Anterior cingulate cortex (tissue), 58 donors: ENCODE measurements at regions not wholly inside any gene's neighbourhood (a gene's known extent, or its start where the extent isn't known, plus 50 kb on each side); places are given as distances from the start of the nearest gene placed in this dataset.
A peak's percentile ranks its signal among the peaks of the same experiment; 100 is the strongest.

Experiments
- DNase-seq, 58 donors: peaks; one replicate each; lab custom pipeline; 2025; lab: John Stamatoyannopoulos, UW

- DNase-seq: no peak
Measured at GRCh38 chrX:122445466-122445865, 738.6 kb upstream of the GRIA3 start.

GRCh38 chrX:122464341-122464740, 719.7 kb upstream of the GRIA3 start:
- DNase-seq: peak in 4 of 58 donors; percentile 0 to 9 (median 6)

GRCh38 chrX:122475306-122475705, 708.8 kb upstream of the GRIA3 start:
- DNase-seq: no peak

GRCh38 chrX:122500556-122500955, 683.5 kb upstream of the GRIA3 start:
- DNase-seq: no peak

GRCh38 chrX:122501652-122502051, 682.4 kb upstream of the GRIA3 start:
- peak in 25 of 58 donors; percentile 0 to 60 (median 1) for DNase-seq

GRCh38 chrX:122504026-122504425, 680.1 kb upstream of the GRIA3 start:
- DNase-seq: no peak

- DNase-seq: no peak
Measured at GRCh38 chrX:122512561-122513072, 671.5 kb upstream of the GRIA3 start.

GRCh38 chrX:122517786-122518185, 666.3 kb upstream of the GRIA3 start:
- no peak for DNase-seq

GRCh38 chrX:122545778-122546177, 638.3 kb upstream of the GRIA3 start:
- no peak for DNase-seq

- no peak for DNase-seq
Measured at GRCh38 chrX:122546269-122546668, 637.8 kb upstream of the GRIA3 start.

GRCh38 chrX:122552286-122552800, 631.7 kb upstream of the GRIA3 start:
- DNase-seq: no peak

GRCh38 chrX:122555925-122556324, 628.2 kb upstream of the GRIA3 start:
- DNase-seq: no peak

- no peak for DNase-seq
Measured at GRCh38 chrX:122565952-122566351, 618.1 kb upstream of the GRIA3 start.

- no peak for DNase-seq
Measured at GRCh38 chrX:122566401-122566800, 617.7 kb upstream of the GRIA3 start.

- no peak for DNase-seq
Measured at GRCh38 chrX:122567911-122568310, 616.2 kb upstream of the GRIA3 start.

GRCh38 chrX:122572461-122572860, 611.6 kb upstream of the GRIA3 start:
- no peak for DNase-seq

GRCh38 chrX:122579036-122579435, 605.0 kb upstream of the GRIA3 start:
- DNase-seq: no peak

- DNase-seq: no peak
Measured at GRCh38 chrX:122579526-122579925, 604.6 kb upstream of the GRIA3 start.

- no peak for DNase-seq
Measured at GRCh38 chrX:122582280-122582974, 601.7 kb upstream of the GRIA3 start.

- no peak for DNase-seq
Measured at GRCh38 chrX:122582975-122583305, 601.1 kb upstream of the GRIA3 start.

- DNase-seq: no peak
Measured at GRCh38 chrX:122583551-122583950, 600.5 kb upstream of the GRIA3 start.

- DNase-seq: no peak
Measured at GRCh38 chrX:122584981-122585380, 599.1 kb upstream of the GRIA3 start.

GRCh38 chrX:122586831-122587230, 597.2 kb upstream of the GRIA3 start:
- DNase-seq: no peak
